ENCODE measurements at regions not wholly inside any gene's neighbourhood (a gene's known extent, or its start where the extent isn't known, plus 50 kb on each side); places are given as distances from the start of the nearest gene placed in this dataset.

GRCh38 chr3:63142681-63143080, 135.4 kb upstream of the SYNPR start:
- no peak for TF ChIP-seq CTCF (IDR thresholded peaks at IDR 0.05; ENCODE audit: insufficient read depth, low read depth, low read length)
- no peak for TF ChIP-seq EZH2 (IDR thresholded peaks at IDR 0.05; ENCODE audit: insufficient read depth, low read length)
